ENCODE measurements at regions not wholly inside any gene's neighbourhood (a gene's known extent, or its start where the extent isn't known, plus 50 kb on each side); places are given as distances from the start of the nearest gene placed in this dataset.

DNA sequence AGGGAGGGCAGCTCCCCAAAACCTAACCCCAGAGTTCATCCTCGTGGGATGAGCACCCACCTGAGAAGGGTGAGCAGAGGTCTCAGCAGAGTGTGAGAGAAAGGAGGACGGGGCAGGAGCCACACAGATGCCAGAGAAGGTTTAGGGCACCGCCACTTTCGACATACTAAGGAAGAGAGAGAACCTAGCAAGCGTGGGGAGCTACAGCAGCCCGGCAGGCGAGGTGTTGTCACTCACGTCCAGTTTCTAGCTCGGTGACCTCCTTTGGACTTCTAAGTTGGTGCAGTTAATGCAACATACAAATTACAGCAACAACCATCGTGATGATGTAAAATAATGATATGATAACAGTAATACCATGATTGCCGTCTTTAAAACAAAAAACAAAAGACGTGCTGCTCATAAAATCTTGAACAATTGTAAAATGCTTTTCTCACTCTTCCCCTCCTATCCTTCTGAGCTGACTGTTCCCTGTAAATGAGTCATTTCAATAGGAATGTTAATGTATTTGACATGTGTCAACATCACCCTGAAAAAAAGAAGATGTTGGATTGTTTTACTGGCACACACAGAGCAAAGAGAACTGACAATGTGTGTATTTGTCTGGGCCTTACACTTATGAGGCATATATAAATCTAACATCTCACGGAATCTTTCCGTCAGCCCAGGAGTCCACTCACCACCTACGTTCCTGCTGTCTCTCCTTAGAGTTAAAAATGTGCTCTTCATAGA, 158.2 kb upstream of the MAF start:
- ATAC-seq (no peak), DNase-seq (no peak)
- Histone ChIP-seq H3K4me1 (no peaks in the 10 kb centered on the region), H3K4me3 (no peak overlapping the region), H3K27me3 (no peaks in the 10 kb centered on the region), H3K9me3 (no peaks in the 10 kb centered on the region), H3K27ac (no peak overlapping the region), H3K36me3 (no peaks in the 10 kb centered on the region)
- intact Hi-C loops (cut with DNase I), result no loop called here
- TF ChIP-seq, protein P1, sequence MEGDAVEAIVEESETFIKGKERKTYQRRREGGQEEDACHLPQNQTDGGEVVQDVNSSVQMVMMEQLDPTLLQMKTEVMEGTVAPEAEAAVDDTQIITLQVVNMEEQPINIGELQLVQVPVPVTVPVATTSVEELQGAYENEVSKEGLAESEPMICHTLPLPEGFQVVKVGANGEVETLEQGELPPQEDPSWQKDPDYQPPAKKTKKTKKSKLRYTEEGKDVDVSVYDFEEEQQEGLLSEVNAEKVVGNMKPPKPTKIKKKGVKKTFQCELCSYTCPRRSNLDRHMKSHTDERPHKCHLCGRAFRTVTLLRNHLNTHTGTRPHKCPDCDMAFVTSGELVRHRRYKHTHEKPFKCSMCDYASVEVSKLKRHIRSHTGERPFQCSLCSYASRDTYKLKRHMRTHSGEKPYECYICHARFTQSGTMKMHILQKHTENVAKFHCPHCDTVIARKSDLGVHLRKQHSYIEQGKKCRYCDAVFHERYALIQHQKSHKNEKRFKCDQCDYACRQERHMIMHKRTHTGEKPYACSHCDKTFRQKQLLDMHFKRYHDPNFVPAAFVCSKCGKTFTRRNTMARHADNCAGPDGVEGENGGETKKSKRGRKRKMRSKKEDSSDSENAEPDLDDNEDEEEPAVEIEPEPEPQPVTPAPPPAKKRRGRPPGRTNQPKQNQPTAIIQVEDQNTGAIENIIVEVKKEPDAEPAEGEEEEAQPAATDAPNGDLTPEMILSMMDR (IDR thresholded peaks at IDR 0.05), result no peak

DNA sequence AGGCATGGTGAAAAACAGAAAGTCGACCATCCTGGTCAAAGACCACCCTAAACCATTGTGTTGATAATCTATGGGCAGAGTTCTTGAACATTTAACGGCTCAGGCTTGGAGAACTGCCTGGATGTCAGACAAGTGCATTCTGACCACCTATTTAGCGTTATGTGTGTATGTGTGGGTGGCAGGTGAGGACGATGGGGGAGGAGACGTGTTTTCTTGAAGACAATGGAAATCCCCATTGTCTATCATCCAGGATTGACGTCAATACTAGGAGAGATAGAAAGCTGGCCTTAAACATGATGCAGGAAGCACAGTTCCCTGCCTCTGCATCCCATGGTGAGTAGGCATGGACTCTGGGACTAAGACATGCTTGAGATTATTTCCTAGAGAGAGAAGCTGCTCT, 157.4 kb upstream of the MAF start:
- Histone ChIP-seq H3K36me3 (no peaks in the 10 kb centered on the region), H3K4me3 (no peak overlapping the region), H3K9me3 (no peaks in the 10 kb centered on the region), H3K27me3 (no peaks in the 10 kb centered on the region), H3K27ac (no peak overlapping the region), H3K4me1 (no peaks in the 10 kb centered on the region)
- DNase-seq, result no peak
- TF ChIP-seq, protein P1 (IDR thresholded peaks at IDR 0.05), result no peak
- no peak for ATAC-seq
- intact Hi-C loops (cut with DNase I), result no loop called here

DNA sequence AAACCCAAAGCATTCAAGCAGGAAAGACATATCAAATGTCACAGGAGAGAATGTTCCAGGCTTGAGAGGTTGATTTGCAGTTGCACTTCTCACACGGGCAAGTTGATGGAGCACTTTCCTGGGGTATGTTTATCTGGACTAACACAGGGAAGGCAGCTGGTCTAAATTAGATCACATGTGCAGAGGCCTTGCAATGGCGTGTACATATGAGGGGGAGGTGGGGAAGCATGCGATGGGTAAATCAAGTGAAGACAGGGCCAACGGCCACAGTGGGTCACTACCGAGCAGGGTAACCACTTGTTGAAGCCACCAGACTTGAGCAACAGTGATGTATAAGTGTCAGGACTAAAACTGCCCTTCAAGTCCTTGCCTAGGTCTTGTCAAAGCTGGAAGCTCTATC, 156.6 kb upstream of the MAF start:
- no peak for DNase-seq
- intact Hi-C loops (cut with DNase I), result no loop called here
- ATAC-seq, result no peak
- Histone ChIP-seq H3K4me3 (no peak overlapping the region), H3K4me1 (no peaks in the 10 kb centered on the region), H3K9me3 (no peaks in the 10 kb centered on the region), H3K27me3 (no peaks in the 10 kb centered on the region), H3K36me3 (no peaks in the 10 kb centered on the region), H3K27ac (no peak overlapping the region)
- TF ChIP-seq, protein P1 (IDR thresholded peaks at IDR 0.05), result no peak

DNA sequence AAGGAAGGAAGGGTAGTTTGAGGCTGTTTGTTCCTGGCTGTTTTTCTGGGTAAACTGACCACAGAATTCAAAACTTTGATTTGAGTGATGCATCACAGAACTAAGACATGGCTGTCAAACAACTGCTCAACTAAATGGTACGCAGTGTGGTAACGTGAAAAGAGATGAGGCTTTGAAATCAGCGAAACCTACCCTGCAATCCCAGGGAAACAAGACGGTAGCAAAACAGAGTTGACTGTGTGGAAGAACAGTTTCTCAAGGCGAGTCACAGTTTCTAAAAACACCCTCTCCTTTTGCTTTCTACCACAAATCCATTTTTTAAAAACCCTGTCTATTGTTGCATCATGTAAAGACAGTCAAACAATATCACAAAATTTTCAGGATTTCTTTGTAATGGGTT, 156.0 kb upstream of the MAF start:
- Histone ChIP-seq H3K27me3 (no peaks in the 10 kb centered on the region), H3K27ac (no peak overlapping the region), H3K9me3 (no peaks in the 10 kb centered on the region), H3K36me3 (no peaks in the 10 kb centered on the region), H3K4me1 (no peaks in the 10 kb centered on the region), H3K4me3 (no peak overlapping the region)
- no peak for ATAC-seq
- intact Hi-C loops (cut with DNase I), result no loop called here
- TF ChIP-seq, protein P1 (IDR thresholded peaks at IDR 0.05), result no peak
- no peak for DNase-seq

DNA sequence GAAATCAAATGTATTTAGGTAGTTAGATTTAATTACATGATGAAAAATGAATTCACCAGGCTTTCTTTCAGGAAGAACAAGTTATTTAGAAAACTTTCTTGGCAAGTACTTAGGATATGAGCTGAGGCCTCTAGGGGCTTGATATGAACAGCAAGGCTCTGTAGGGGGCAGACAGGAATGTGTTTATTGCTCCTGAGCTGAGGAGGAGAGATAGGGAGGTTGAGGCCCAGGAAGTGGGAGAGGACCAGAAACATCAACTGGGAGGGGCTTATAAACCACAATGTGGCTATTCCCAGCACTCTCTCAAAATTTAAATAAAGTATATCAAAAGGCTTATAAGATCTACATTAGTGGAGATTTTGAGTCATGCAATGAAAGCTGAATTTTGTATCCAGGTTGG, 154.0 kb upstream of the MAF start:
- TF ChIP-seq, protein P1 (IDR thresholded peaks at IDR 0.05), result no peak
- no peaks in the 10 kb centered on the region for H3K36me3 ChIP-seq
- no peak for ATAC-seq
- H3K4me3 ChIP-seq, result no peak overlapping the region
- no peak overlapping the region for H3K27ac ChIP-seq
- no peaks in the 10 kb centered on the region for H3K4me1 ChIP-seq
- no peaks in the 10 kb centered on the region for H3K27me3 ChIP-seq
- no peaks in the 10 kb centered on the region for H3K9me3 ChIP-seq
- no peak for DNase-seq
- intact Hi-C loops (cut with DNase I), result no loop called here

DNA sequence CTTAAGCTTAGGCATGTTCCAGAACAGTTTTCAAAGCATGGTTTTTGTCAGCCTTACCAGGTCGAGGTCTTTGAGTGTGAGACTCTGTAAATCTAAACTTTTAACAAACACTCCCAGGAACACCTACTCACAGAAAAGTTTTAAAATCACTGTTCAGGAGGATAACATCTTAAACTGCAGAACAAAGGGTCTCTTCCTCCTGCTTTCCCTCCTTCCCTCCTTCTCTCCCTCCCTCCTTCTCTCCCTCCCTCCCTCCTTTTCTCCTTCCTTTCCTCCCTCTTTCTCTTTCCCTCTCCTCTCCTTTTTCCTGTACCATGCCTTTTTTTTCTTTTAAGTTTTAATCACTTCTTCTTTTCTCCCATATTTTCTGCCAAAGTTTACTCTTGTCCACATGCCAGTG, 153.5 kb upstream of the MAF start:
- H3K4me1 ChIP-seq, result no peaks in the 10 kb centered on the region
- H3K27me3 ChIP-seq, result no peaks in the 10 kb centered on the region
- ATAC-seq (no peak), DNase-seq (no peak)
- H3K4me3 ChIP-seq, result no peak overlapping the region
- TF ChIP-seq, protein P1 (IDR thresholded peaks at IDR 0.05), result no peak
- no peaks in the 10 kb centered on the region for H3K9me3 ChIP-seq
- no peak overlapping the region for H3K27ac ChIP-seq
- H3K36me3 ChIP-seq, result no peaks in the 10 kb centered on the region
- intact Hi-C loops (cut with DNase I), result no loop called here

Measured in upper lobe of right lung (tissue), 1 donor.